Jurkat, Clone E6-1 (cell line): ENCODE measurements at regions not wholly inside any gene's neighbourhood (a gene's known extent, or its start where the extent isn't known, plus 50 kb on each side); places are given as distances from the start of the nearest gene placed in this dataset.

ENCODE experiments used
- DNase-seq: peaks from one replicate; pipeline ENCODE4 v3.0.0-alpha.2; 2011; ENCODE audit warnings: low read depth, low spot score
- H3K4me3 ChIP-seq: 2 replicates; pipeline ENCODE4 v1.5.1; 2011; ENCODE audit warnings: mild to moderate bottlenecking, low read length, control low read depth, moderate library complexity

DNA sequence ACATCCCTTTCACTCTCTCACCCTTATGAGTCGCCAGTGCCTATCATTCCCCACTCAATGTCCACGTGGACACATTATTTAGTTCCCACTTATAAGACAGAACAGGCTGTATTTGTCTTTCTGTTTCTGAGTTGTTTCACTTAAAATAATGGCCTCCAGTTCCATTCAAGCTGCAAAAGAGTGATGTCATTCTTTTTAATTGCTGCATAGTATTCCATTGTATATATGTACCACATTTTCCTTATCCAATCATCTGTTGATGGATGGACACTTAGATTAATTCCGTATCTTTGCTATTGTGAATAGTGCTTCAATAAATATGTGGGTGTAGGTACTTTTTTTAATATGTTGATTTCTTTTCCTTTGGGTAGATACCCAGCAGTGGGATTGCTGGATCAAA lies 79.1 kb downstream of the ZNF365 start:
- no peak for DNase-seq
- no peak overlapping the region for H3K4me3 ChIP-seq

DNA sequence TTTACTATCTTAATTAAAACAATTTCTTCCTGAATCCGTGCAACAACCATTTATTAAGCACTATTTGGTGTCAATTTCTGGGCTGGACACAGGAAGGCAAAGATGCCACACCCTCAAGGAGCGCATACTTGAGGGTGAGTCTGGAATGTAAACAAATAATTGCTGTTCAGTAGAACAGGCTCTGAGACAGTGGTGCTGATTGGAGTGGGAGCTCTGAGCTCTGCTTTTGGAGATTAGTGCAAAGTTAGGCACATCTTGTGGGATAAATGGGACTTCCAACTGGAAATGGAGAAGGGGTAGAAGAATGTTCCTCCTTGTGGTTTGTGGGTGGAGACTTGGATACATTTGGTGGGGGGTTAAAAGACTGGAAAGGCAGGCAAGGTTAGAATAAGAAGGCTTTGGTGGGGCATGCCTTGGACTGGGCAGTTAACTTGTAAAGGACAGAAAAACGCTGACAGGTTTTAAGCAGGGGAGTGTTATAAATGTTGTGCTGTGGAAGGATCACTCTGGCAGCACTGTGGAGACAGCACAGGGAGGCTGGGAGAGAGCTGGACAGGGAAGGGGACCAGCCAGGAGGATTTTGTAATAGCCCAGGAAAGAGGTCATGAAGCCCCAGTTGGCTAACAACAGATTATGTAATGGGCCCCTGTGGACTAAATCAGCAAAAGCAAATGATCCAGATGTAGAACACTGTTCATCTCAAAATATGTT lies 80.7 kb downstream of the ZNF365 start:
- H3K4me3 ChIP-seq: no peak overlapping the region
- no peak for DNase-seq

GRCh38 chr10:62456611-62457101 lies 82.5 kb downstream of the ZNF365 start:
- no peak for DNase-seq
- H3K4me3 ChIP-seq: no peak overlapping the region

DNA sequence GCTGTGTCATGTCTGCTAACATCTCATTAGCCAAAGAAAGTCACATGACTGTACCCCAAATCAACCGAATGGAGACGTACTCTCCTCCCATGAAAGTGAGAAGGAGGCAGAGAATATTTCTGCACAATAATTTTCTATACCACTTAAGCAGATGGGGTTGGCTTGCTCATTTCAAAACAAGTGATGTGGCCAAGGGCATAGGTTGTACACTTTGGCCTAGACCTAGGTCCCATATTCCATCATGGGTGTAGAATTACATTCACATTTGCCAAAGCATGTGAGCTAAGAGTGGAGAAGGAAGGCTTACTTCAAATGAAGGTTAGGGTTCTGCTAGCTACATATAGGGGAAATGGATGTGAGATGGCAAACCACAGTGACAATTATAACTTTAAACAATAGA lies 83.0 kb downstream of the ZNF365 start:
- H3K4me3 ChIP-seq: no peak overlapping the region
- DNase-seq: no peak

DNA sequence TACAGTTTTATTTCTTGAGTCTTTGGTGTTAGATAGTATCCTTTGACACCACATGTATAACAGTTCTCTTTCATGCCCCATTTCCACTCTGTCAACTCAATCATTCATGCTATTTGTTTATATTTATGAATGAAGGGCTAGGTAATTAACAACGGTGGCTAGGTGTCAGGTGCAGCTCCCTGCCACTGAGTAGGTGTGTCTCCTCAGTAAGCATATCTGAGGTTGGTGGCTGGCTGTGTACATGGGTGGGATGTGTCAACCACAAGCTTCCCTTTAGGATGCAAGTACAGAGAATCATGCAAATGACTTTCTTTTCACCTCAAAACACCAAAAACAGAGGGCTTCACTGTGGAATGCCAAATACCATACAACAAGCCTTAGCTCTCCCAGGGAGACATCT lies 83.4 kb downstream of the ZNF365 start:
- H3K4me3 ChIP-seq: no peak overlapping the region
- DNase-seq: peak; percentile 12

DNA sequence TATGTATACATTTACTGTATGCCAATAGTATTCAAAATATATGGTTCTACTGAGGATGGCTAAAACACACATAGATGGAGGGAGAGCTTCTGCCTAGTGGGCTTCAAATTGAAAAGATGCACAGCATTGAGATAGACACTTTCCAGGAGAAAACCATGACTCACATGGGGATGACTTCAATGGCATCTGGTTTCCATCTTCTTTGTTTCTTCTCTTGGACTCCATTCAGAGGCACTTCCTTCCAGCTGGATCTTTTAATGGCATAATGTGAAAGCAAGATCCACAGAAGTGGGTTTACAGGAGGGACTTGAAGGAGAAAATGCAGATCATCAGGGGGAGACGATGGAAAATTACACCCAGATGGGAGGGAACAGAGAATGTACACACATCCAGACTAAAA lies 84.9 kb downstream of the ZNF365 start:
- DNase-seq: no peak
- no peak overlapping the region for H3K4me3 ChIP-seq

DNA sequence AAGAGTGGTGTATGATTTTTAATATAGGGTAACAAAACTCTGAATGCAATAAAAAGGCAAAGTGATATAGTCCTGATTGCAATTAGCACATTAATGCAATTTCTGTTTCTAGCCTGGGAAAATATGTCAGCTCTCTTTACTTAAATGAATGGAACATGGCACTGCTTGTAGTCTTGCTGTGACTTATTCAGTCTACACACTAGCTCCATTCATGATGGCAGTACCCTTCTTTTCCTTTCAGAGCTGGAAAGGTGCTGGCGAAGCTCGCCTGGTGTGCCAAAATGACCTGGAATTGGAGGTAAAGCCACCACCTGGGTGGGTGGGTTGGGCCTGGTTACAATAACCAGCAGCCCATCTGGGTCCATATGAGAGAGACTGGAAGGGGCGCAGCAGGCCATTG lies 85.3 kb downstream of the ZNF365 start:
- no peak for DNase-seq

DNA sequence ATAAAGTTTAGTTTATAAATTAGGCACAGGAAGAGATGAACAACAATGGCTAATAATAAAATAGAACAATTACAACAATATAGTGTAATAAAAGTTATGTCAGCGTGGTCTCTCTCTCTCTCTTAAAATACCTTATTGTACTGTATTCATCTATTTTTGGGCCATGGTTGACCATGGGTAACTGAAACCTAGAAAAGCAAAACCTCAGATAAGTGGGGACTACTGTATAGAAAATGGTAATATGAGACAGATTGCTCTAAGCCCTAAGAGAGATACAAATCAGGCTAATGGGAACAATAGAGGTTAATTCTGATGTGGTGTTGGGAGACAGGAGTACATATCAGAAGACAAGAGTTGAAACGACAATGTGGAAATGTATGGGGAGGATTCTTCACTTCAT lies 86.2 kb downstream of the ZNF365 start:
- no peak for DNase-seq
- no peak overlapping the region for H3K4me3 ChIP-seq

More for the DNA sequence above, 85.3 kb downstream of the ZNF365 start:
- no peak overlapping the region for H3K4me3 ChIP-seq

- DNase-seq: no peak
- H3K4me3 ChIP-seq: no peak overlapping the region
Measured at GRCh38 chr10:62461120-62461519, 87.0 kb downstream of the ZNF365 start.

DNA sequence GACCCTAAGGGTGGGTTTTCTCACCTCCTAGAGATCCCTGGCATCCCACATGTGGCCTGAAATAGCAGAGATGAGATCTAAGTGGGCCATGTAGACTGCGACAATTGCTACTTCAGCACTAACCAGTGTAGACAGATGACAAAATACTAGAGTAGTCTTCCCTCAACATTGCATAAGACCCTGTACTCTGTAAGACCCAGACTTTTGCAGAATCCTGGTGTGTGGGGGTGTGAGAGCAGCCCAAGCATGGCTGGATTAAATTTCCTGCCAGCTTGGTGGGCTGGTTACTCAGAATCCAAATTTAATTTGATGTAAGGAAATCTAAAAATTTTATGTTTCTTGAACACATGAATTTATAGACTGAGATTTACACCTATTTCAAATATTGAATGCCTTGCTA lies 88.3 kb downstream of the ZNF365 start:
- DNase-seq: no peak
- no peak overlapping the region for H3K4me3 ChIP-seq

- DNase-seq: no peak
- H3K4me3 ChIP-seq: no peak overlapping the region
Measured at GRCh38 chr10:62463364-62463763, 89.2 kb downstream of the ZNF365 start.

- no peak for DNase-seq
- H3K4me3 ChIP-seq: no peak overlapping the region
Measured at GRCh38 chr10:62464308-62464707, 90.1 kb downstream of the ZNF365 start.

DNA sequence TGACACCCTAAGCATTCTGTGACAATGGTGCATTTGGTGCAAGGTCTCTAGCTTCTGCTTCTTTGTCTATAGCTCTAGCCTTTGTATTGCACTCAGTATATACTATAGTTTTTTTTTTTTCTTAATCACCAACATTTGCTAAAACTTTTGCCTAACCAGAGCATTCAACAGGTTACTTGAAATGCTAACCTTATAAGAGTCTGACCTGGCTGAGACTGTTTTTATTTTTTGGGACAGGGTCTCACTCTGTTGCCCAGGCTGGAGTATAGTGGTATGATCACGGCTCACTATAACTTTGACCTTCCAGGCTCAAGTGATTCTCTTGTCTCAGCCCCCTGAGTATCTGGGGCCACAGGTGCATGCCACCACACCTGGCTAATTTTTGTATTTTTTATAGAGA lies 92.4 kb downstream of the ZNF365 start:
- no peak for DNase-seq
- no peak overlapping the region for H3K4me3 ChIP-seq

GRCh38 chr10:62467527-62467926 lies 93.4 kb downstream of the ZNF365 start:
- H3K4me3 ChIP-seq: no peak overlapping the region

GRCh38 chr10:62471711-62472110 lies 97.5 kb downstream of the ZNF365 start:
- no peak for DNase-seq
- no peak overlapping the region for H3K4me3 ChIP-seq

More at GRCh38 chr10:62467527-62467926, 93.4 kb downstream of the ZNF365 start:
- no peak for DNase-seq

GRCh38 chr10:62473241-62473640 lies 99.1 kb downstream of the ZNF365 start:
- DNase-seq: no peak
- H3K4me3 ChIP-seq: no peak overlapping the region

- DNase-seq: no peak
Measured at GRCh38 chr10:62475551-62475950, 101.4 kb downstream of the ZNF365 start.

GRCh38 chr10:62479523-62479922 lies 105.4 kb downstream of the ZNF365 start:
- no peak for DNase-seq
- H3K4me3 ChIP-seq: no peak overlapping the region

More at GRCh38 chr10:62475551-62475950, 101.4 kb downstream of the ZNF365 start:
- H3K4me3 ChIP-seq: no peak overlapping the region

- H3K4me3 ChIP-seq: no peak overlapping the region
- no peak for DNase-seq
Measured at GRCh38 chr10:62480196-62480595, 106.0 kb downstream of the ZNF365 start.

DNA sequence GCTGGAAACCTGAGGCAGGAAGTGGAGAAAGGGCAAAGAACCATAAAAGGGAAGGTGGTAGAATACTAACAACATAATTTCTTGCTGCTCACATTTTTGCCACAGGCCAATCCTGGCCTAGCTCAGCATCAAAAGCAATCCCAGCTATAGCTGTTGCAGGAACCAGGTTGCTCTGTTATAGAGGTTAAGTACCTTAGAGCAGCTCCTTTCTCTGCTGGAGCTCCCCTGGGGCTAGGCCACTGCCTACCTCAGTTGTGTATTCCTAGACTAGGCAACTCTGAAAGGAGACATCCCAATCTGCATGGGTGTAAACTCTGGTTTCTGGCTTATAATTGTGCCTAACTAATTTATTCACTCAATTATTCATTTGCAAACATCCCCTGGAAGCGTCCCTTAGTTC lies 108.4 kb downstream of the ZNF365 start:
- DNase-seq: no peak
- no peak overlapping the region for H3K4me3 ChIP-seq

GRCh38 chr10:62491597-62491996 lies 117.4 kb downstream of the ZNF365 start:
- no peak overlapping the region for H3K4me3 ChIP-seq
- no peak for DNase-seq
